Neural cell (in vitro differentiated cells): ENCODE measurements at regions not wholly inside any gene's neighbourhood (a gene's known extent, or its start where the extent isn't known, plus 50 kb on each side); places are given as distances from the start of the nearest gene placed in this dataset.

Experiments
- H2AFZ ChIP-seq: fragments of 200-600, 300-800 bp; sonication (generic), shearing (Covaris generic); 2 replicates; pipeline ENCODE4 v1.6.0; 2014; ENCODE audit warnings: low read depth, mild to moderate bottlenecking, antibody characterized with exemption, low read length, moderate library complexity
- H3F3A ChIP-seq: fragments of 200-600 bp; shearing (Covaris generic); 2 replicates; pipeline ENCODE4 v1.6.1; 2016; ENCODE audit warnings: mild to moderate bottlenecking, moderate library complexity, mixed read lengths, antibody characterized with exemption, low read length; ENCODE audit not compliant: insufficient read depth, poor library complexity, severe bottlenecking
- H3K27ac ChIP-seq: fragments of 200-600, 300-800 bp; sonication (generic), shearing (Covaris generic); 2 replicates; pipeline ENCODE4 v1.5.1; 2014; ENCODE audit warnings: mild to moderate bottlenecking, low read length, moderate library complexity
- H3K27me3 ChIP-seq: fragments of 300-800, 200-600 bp; sonication (generic), shearing (Covaris generic); 2 replicates; pipeline ENCODE4 v1.6.0; 2014; ENCODE audit warnings: mild to moderate bottlenecking, low read depth, low read length, moderate library complexity; ENCODE audit not compliant: insufficient read depth
- H3K36me3 ChIP-seq: fragments of 300-800, 200-600 bp; sonication (generic), shearing (Covaris generic); 2 replicates; pipeline ENCODE4 v1.5.1; 2014; ENCODE audit warnings: mild to moderate bottlenecking, antibody characterized with exemption, low read length, moderate library complexity; ENCODE audit not compliant: insufficient read depth
- H3K4me2 ChIP-seq: fragments of 300-800, 200-600 bp; sonication (generic), shearing (Covaris generic); 2 replicates; pipeline ENCODE4 v1.6.0; 2014; ENCODE audit warnings: mild to moderate bottlenecking, low read length
- H3K4me3 ChIP-seq: fragments of 300-800, 200-600 bp; sonication (generic), shearing (Covaris generic); 2 replicates; pipeline ENCODE4 v1.5.1; 2014; ENCODE audit warnings: mild to moderate bottlenecking, low read length, moderate library complexity
- H3K79me2 ChIP-seq: fragments of 200-600 bp; shearing (Covaris generic); replicated peaks from 2 replicates; pipeline ENCODE4 v1.6.0; 2014; ENCODE audit warnings: mild to moderate bottlenecking, low read length, moderate library complexity; ENCODE audit not compliant: insufficient read depth
- H3K9ac ChIP-seq: fragments of 300-800, 200-600 bp; sonication (generic), shearing (Covaris generic); 2 replicates; pipeline ENCODE4 v1.6.1; 2016; ENCODE audit warnings: mild to moderate bottlenecking, low read length, mixed read lengths
- H3K9me2 ChIP-seq: fragments of 200-600 bp; shearing (Covaris generic); 2 replicates; pipeline ENCODE4 v1.6.1; 2016; ENCODE audit warnings: mild to moderate bottlenecking, low read length, mixed read lengths; ENCODE audit not compliant: insufficient read depth
- H3K9me3 ChIP-seq: fragments of 200-600, 300-800 bp; sonication (generic), shearing (Covaris generic); 2 replicates; pipeline ENCODE4 v1.6.1; 2016; ENCODE audit warnings: mild to moderate bottlenecking, mixed run types, low read length, moderate library complexity, mixed read lengths
- H4K20me1 ChIP-seq: fragments of 200-600 bp; shearing (Covaris generic); 2 replicates; pipeline ENCODE4 v1.6.1; 2016; ENCODE audit warnings: mild to moderate bottlenecking, mixed run types; ENCODE audit not compliant: insufficient read depth
- CTCF ChIP-seq: fragments of 450-650 bp; IDR thresholded peaks from 2 replicates; pipeline ENCODE4 v1.5.1; 2014; ENCODE audit warnings: antibody characterized with exemption, mild to moderate bottlenecking, moderate library complexity; ENCODE audit not compliant: poor library complexity, severe bottlenecking
- EP300 ChIP-seq: fragments of 450-650 bp; conservative IDR thresholded peaks from 2 replicates; pipeline ENCODE4 v1.6.1; 2014; ENCODE audit warnings: antibody characterized with exemption, mild to moderate bottlenecking, moderate library complexity; ENCODE audit not compliant: poor library complexity, severe bottlenecking
- EZH2 ChIP-seq: fragments of 200-600, 300-800 bp; shearing (Covaris generic), sonication (generic); IDR thresholded peaks from 2 replicates; pipeline ENCODE4 v1.6.1; 2014; ENCODE audit warnings: antibody characterized with exemption, low read length, borderline replicate concordance, mild to moderate bottlenecking; ENCODE audit not compliant: insufficient read depth, poor library complexity, severe bottlenecking
- MXI1 ChIP-seq: fragments of 450-650 bp; conservative IDR thresholded peaks from 2 replicates; pipeline ENCODE4 v1.6.1; 2014; ENCODE audit warnings: antibody characterized with exemption, mild to moderate bottlenecking; ENCODE audit not compliant: poor library complexity, severe bottlenecking
- POLR2AphosphoS5 ChIP-seq: IDR thresholded peaks from 2 replicates; pipeline ENCODE4 v1.6.1; 2012
- RAD21 ChIP-seq: fragments of 450-650 bp; conservative IDR thresholded peaks from 2 replicates; pipeline ENCODE4 v1.6.1; 2014; ENCODE audit warnings: antibody characterized with exemption, mild to moderate bottlenecking, moderate library complexity
- REST ChIP-seq: IDR thresholded peaks from 2 replicates; pipeline ENCODE4 v1.6.1; 2012; ENCODE audit warnings: borderline replicate concordance
- SMC3 ChIP-seq: fragments of 450-650 bp; conservative IDR thresholded peaks from 2 replicates; pipeline ENCODE4 v1.6.1; 2014; ENCODE audit warnings: antibody characterized with exemption, mild to moderate bottlenecking, moderate library complexity; ENCODE audit not compliant: poor library complexity
- TAF1 ChIP-seq: IDR thresholded peaks from 2 replicates; pipeline ENCODE4 v1.6.1; 2012; ENCODE audit warnings: low read depth

GRCh38 chr1:4554271-4554865 is 100.0 kb upstream of the AJAP1 start:
- Histone ChIP-seq H3K79me2 (no peaks in the 10 kb centered on the region), H3K4me2 (no peak overlapping the region)
- no peak for TF ChIP-seq SMC3

GRCh38 chr1:4557949-4558348 is 96.5 kb upstream of the AJAP1 start:
- H3K27ac ChIP-seq, result no peak overlapping the region

More at GRCh38 chr1:4554271-4554865, 100.0 kb upstream of the AJAP1 start:
- H3K27ac ChIP-seq, result no peak overlapping the region
- H3F3A ChIP-seq, result no peaks in the 10 kb centered on the region
- H2AFZ ChIP-seq, result no peak overlapping the region
- no peaks in the 10 kb centered on the region for H3K9me3 ChIP-seq
- H3K9ac ChIP-seq, result no peak overlapping the region
- no peaks in the 10 kb centered on the region for H3K36me3 ChIP-seq
- H4K20me1 ChIP-seq, result no peaks in the 10 kb centered on the region
- no peaks in the 10 kb centered on the region for H3K9me2 ChIP-seq
- no peaks in the 10 kb centered on the region for H3K27me3 ChIP-seq
- no peak overlapping the region for H3K4me3 ChIP-seq

More at GRCh38 chr1:4557949-4558348, 96.5 kb upstream of the AJAP1 start:
- TF ChIP-seq EP300, result no peak
- TF ChIP-seq EZH2, result no peak
- TF ChIP-seq SMC3, result no peak
- no peak for TF ChIP-seq TAF1
- TF ChIP-seq REST, result no peak
- TF ChIP-seq MXI1, result no peak
- TF ChIP-seq POLR2AphosphoS5, result no peak
- TF ChIP-seq CTCF, result no peak
- TF ChIP-seq RAD21, result no peak
- Histone ChIP-seq H3K9ac (no peak overlapping the region), H3K4me3 (no peak overlapping the region), H3K36me3 (no peaks in the 10 kb centered on the region), H3K9me2 (no peaks in the 10 kb centered on the region), H2AFZ (no peak overlapping the region), H4K20me1 (no peaks in the 10 kb centered on the region), H3K79me2 (no peaks in the 10 kb centered on the region), H3K4me2 (no peak overlapping the region), H3F3A (no peaks in the 10 kb centered on the region), H3K27me3 (no peaks in the 10 kb centered on the region), H3K9me3 (no peaks in the 10 kb centered on the region)
